GM12875 (cell line): ENCODE measurements at regions not wholly inside any gene's neighbourhood (a gene's known extent, or its start where the extent isn't known, plus 50 kb on each side); places are given as distances from the start of the nearest gene placed in this dataset.

ENCODE experiments used
- H3K4me3 ChIP-seq: one replicate; pipeline ENCODE4 v1.5.1; 2011; ENCODE audit warnings: low read depth, low read length, control low read depth
- TF ChIP-seq, protein P1 (sequence below): IDR thresholded peaks from 2 replicates; pipeline ENCODE4 v1.5.1; 2011; ENCODE audit warnings: low read depth, mild to moderate bottlenecking, control low read depth, inconsistent platforms, low read length, moderate library complexity, borderline replicate concordance; ENCODE audit not compliant: insufficient read depth

DNA sequence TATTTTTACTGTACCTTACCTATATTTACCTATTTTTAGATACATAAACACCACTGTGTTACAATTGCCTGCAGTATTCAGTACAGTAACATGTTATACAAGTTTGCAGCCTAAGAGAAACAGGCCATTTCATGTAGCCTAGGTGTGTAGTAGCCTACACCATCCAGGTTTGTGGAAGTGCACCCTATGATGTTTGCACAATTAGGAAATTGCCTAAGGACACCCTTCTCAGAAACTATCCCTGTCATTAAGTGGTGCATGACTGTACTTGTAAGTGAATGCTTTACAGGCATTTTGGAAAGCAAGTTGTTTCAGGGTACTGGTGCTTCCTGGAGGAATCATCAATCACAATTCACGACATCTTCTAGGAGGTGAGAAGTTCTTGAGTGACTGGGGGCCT, 991.8 kb upstream of the SLIT2 start:
- TF ChIP-seq, protein P1, sequence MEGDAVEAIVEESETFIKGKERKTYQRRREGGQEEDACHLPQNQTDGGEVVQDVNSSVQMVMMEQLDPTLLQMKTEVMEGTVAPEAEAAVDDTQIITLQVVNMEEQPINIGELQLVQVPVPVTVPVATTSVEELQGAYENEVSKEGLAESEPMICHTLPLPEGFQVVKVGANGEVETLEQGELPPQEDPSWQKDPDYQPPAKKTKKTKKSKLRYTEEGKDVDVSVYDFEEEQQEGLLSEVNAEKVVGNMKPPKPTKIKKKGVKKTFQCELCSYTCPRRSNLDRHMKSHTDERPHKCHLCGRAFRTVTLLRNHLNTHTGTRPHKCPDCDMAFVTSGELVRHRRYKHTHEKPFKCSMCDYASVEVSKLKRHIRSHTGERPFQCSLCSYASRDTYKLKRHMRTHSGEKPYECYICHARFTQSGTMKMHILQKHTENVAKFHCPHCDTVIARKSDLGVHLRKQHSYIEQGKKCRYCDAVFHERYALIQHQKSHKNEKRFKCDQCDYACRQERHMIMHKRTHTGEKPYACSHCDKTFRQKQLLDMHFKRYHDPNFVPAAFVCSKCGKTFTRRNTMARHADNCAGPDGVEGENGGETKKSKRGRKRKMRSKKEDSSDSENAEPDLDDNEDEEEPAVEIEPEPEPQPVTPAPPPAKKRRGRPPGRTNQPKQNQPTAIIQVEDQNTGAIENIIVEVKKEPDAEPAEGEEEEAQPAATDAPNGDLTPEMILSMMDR, result no peak
- no peak overlapping the region for H3K4me3 ChIP-seq

DNA sequence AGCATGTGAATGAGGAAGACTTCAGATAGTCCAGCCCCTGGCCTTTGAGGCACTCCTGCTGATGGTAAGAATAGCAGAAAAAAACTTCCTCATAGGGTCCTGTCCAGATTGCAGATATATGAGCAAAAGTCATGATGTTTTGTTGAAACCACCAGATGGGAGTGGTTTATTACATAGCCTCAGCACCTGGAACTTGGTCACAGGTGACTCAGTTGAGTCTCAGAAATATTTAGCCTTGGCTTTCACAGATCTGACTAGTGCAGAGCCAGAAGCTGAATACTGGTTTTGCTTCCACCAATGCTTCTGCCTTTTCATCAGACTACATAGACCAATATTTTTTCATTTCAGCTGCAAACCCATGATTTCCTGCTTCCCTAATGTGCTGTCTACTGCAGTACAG, 994.9 kb upstream of the SLIT2 start:
- no peak overlapping the region for H3K4me3 ChIP-seq
- TF ChIP-seq, protein P1, result no peak

DNA sequence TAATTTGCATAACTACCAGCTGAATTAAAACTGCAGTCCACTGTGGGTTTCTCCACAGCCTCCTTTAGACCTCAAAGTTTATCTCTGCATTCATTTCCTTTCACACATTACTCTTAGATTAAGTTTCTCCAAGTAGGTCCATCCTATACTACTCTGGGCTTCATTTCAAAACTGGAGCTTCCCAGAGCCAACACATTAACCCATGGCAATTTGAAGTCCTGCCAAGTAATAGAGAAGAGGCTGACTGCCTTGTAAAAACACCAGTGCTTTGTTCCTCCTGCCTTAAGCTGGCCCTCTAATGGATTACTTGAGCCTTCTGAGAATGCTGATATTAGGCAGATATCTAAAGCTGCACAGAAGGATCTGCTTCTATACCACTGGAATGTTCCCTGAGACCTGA, 997.2 kb upstream of the SLIT2 start:
- H3K4me3 ChIP-seq, result no peak overlapping the region
- TF ChIP-seq, protein P1, result no peak

DNA sequence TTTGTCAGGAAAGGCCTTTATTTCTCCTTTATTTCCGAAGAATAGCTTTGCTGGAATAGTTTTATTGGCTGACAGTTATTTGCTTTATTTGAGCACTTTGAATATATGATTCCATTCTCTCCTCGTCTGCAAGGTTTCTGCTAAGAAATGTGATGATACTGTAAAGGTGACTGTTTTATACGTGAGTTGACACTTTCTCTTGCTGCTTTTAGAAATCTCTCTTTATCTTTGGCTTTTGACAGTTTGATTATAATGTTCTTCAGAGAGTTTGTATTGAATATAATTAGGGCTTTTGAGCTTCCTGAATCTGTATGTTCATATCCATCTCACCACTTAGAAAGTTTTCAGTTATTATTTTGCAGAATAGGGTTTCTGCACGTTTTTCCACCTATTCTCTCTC, 1003.7 kb upstream of the SLIT2 start:
- H3K4me3 ChIP-seq, result no peak overlapping the region
- TF ChIP-seq, protein P1, result no peak

DNA sequence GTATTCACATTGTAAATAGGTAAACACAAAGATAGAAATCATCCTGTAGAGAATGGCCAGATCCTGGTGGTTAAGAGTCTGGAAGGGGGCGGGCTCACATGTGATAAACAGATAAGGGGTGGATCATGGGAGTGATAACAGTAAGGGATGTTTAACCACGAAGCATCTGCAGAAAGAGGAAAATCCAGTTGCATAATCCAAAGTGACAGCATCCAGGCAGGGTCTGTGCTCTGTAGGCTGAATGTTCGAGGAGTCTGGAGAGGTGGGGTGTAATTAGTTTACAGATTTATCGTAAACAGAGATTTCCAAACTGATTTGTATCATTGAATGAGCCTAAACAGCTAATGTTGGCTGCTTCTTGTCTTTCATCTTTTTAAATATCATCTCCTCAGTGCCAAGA, 1009.8 kb upstream of the SLIT2 start:
- TF ChIP-seq, protein P1, result no peak
- H3K4me3 ChIP-seq, result no peak overlapping the region

DNA sequence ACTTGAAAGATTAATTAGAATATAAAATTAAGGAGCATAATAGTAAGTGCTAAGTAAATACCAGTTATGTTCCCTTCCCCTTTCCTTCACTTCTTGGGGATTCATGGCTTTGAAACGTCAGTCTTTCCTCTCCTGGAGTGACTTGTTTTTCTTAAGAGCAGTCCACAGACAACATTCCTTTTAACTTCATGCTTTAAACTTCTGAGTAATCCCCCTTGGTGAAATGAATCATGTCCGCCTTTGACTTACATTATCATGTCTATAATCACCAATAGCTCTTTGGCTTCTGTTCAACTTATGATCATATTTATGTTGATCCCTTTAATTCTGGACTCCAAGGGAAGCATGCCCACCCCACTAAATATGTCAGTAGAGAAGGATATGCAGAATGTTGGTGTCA, 1012.1 kb upstream of the SLIT2 start:
- TF ChIP-seq, protein P1, result no peak
- no peak overlapping the region for H3K4me3 ChIP-seq

DNA sequence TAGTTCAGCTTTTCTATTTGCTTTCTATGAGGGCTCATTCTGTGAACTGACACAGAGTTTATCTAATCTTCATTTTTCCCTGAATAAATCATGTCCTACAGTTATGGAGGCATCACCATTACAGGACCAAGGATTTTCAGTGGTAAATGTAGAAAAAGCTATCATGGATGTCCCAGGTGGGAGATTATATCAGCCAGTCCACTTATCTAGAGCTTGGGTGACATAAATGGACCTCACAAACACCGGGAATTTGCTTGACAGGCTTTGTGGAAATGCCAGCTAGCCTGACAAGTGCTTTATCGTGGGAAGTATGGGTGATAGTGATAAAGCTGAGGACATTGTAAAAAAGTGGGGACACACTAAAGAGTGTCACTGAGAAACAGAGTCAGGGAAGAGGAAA, 1015.2 kb upstream of the SLIT2 start:
- no peak overlapping the region for H3K4me3 ChIP-seq
- TF ChIP-seq, protein P1, result no peak
